Adrenal gland (tissue), 5 donors: ENCODE measurements at regions not wholly inside any gene's neighbourhood (a gene's known extent, or its start where the extent isn't known, plus 50 kb on each side); places are given as distances from the start of the nearest gene placed in this dataset.

Source experiments
- POLR2A ChIP-seq, 2 donors: fragments of 450-650 bp; IDR thresholded peaks; one replicate each; pipeline ENCODE4 v1.6.1; 2017; ENCODE audit warnings: antibody characterized with exemption in 2 of 2, mild to moderate bottlenecking in 2 of 2, moderate library complexity in 1 of 2
- TF ChIP-seq, protein P1 (sequence below), 6 experiments: fragments of 450-650 bp in 4 of 6; fragments of 200-600 bp in 2 of 6; sonication (generic) in 1 of 6; IDR thresholded peaks; 1 replicate in 5 of 6; 2 replicates in 1 of 6; pipeline versions ENCODE4 v1.5.1 to v1.8.0; 2016 to 2021; ENCODE audit warnings: antibody characterized with exemption in 6 of 6, mild to moderate bottlenecking in 2 of 6, moderate library complexity in 1 of 6
- donor health status: DM: no; HTN: no; CAD: no.

DNA sequence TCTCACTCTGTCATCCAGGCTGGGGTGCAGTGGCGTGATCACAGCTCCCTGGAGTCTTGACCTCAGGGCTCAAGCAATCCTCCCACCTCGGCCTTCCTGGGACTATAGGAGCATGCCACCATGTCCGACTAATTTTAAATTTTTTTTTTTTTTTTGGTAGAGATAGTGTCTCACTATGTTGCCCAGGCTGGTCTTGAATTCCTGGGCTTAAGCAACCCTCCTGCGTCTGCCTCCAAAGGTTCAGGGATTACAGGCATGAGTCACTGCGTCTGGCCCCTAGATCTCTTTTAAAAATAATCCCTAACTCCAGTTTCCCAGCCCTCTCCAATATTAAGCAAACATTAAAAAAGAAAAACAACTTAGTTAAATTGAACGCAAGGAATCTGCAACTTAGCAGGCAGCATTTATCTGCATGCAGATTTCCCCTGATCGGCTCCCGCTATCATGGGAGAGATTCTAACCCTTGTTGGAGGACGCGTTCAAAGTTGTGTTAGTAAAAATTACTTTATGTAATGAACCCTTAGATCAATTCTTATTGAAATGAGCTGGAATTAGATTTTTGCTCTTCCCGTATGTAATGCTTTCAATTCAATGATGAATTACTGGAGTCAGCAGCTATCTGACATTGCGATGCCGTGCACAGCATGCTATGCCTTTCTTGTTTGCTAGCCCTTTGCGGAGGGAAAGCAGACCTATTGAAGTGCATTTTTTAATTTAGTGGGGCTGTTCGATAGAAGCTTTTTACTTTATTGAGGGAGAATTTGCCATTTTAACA, 171.7 kb downstream of the HAPSTR1 start:
- TF ChIP-seq, protein P1, sequence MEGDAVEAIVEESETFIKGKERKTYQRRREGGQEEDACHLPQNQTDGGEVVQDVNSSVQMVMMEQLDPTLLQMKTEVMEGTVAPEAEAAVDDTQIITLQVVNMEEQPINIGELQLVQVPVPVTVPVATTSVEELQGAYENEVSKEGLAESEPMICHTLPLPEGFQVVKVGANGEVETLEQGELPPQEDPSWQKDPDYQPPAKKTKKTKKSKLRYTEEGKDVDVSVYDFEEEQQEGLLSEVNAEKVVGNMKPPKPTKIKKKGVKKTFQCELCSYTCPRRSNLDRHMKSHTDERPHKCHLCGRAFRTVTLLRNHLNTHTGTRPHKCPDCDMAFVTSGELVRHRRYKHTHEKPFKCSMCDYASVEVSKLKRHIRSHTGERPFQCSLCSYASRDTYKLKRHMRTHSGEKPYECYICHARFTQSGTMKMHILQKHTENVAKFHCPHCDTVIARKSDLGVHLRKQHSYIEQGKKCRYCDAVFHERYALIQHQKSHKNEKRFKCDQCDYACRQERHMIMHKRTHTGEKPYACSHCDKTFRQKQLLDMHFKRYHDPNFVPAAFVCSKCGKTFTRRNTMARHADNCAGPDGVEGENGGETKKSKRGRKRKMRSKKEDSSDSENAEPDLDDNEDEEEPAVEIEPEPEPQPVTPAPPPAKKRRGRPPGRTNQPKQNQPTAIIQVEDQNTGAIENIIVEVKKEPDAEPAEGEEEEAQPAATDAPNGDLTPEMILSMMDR (IDR thresholded peaks at IDR 0.05): no peak
- TF ChIP-seq POLR2A (IDR thresholded peaks at IDR 0.05): no peak
